SW480 (cell line): ENCODE measurements at regions not wholly inside any gene's neighbourhood (a gene's known extent, or its start where the extent isn't known, plus 50 kb on each side); places are given as distances from the start of the nearest gene placed in this dataset.

Experiments used
- DNase-seq: peaks from one replicate; pipeline ENCODE4 v3.0.0-alpha.2; 2016; ENCODE audit warnings: low spot score

DNA sequence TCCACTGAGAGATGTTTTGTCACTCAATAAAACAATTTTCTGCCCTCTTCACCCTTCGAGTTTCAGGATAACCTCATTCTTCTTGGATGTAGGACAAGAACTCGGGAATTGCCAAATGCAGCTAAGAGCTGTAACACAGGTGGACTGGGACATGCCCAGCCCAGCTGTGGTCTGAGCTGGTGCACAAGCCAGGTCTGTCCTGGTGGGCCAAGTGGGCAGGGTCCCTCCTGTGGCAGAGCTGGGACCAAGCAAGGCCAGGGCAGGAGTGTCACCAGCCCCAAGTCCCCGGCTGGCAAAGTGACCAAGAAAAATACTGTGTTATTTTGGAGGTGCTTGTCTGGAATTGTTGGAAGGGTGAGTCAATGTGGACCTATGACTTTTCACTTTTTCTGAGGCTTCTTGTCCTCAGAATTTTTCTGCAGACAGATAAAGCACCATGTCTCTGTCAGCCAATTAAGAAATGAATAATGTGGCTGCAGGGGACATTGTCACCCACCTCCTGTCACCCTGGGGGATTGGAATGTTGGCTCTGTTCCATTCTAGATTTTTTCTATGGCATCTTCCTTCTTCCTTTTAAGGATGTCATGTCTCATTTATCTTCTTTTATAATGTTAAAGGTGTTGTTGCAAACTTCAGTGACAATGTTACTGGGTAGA lies 645.2 kb upstream of the EPHA6 start:
- no peak for DNase-seq

DNA sequence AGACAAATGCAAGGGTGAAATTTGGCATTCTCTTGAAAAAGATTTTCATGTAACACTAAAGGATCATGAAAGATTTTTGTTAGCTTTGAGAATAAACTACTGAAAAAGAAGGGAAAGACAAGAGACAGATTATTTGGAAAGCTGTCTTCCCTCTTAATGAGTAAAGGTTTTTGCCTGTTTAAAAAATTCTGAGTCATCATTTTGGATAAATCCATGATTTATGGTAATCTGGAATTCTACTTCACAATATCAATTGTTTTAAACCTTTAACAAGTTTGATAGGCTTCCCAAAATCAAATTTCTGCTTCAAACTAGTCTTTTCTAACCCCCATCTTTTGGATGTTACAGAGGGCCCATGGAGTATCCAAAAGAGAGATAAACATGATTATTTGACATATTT lies 641.5 kb upstream of the EPHA6 start:
- DNase-seq = no peak

DNA sequence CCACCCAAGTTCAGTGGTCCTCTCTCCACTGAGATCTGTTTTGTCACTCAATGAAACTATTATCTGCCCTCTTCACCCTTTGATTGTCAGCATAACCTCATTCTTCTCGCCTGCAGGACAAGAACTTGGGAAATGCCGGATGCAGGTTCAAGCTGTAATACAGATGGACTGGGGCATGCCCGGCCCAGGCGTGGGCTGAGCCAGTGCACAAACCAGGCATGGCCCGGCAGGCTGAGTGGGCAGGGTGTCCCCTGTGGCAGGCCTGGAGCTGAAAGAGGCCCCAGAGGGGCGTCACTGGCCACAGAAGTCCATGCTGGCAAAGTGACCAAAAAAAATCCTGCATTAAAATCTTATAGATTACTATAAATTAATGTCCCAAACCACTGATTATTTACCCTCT lies 638.9 kb upstream of the EPHA6 start:
- DNase-seq = no peak

DNA sequence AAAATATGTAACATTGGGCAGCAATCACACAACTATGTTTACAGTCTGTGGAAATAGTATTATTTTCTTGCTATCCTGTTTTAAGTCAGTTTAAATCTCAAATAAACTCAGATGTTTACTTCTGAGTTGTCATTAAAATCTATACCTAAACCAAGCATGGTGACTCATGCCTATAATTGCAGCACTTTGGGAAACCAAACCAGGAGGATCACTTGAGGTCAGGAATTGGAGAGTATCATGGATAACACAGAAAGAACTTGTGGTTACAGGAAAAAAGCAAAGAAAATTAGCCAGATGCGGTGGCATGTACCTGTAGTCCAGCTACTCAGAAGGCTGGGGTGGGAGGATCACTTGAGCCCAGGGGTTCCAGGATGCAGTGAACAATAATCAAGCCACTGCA lies 631.6 kb upstream of the EPHA6 start:
- DNase-seq = peak; percentile 36

DNA sequence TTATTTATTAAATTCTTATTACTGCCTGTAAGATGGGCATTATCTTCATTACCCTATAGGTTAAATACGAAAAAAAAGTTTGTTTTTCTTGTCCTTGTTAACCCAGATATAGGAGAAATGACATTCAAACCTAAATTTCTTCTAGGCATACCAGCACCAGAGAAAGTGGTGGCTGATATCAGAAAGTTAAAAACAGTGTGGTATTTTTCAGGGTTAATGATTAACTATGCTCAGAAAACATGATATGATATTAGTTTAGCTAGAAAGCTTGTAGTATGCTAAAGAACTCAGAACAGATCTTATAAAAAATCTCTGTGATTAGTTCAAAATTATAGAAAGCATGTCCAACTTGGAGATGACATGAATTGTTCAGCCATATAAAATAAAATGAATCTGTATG lies 630.5 kb upstream of the EPHA6 start:
- peak; percentile 4 for DNase-seq

DNA sequence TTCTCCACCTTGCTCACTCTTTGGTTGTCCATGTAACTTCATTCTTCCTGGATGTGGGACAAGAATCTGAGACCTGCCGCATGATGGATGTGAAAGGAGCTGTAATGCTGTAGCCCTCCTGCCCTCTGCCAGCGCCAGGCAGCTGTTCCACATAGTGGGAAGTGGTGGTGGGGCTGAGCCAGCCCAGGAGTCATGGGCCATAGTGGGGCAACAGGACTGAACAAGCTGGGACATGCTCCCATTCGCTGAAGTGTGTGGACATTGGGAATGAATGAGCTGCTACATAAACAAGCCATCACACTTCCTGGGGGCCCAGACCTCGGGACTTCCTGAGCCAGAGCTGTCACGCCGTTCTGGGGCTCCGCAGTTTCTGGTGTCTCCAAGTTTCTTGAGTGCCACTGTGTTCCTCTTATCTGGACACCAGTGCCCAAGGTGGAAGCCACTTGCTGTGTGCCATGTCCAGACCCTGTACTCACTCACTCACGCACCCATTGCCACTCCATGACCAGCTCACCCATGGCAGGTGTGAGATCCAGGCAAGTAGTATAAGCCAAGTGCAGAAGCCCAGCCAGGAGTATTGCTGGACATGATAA lies 624.3 kb upstream of the EPHA6 start:
- no peak for DNase-seq

DNA sequence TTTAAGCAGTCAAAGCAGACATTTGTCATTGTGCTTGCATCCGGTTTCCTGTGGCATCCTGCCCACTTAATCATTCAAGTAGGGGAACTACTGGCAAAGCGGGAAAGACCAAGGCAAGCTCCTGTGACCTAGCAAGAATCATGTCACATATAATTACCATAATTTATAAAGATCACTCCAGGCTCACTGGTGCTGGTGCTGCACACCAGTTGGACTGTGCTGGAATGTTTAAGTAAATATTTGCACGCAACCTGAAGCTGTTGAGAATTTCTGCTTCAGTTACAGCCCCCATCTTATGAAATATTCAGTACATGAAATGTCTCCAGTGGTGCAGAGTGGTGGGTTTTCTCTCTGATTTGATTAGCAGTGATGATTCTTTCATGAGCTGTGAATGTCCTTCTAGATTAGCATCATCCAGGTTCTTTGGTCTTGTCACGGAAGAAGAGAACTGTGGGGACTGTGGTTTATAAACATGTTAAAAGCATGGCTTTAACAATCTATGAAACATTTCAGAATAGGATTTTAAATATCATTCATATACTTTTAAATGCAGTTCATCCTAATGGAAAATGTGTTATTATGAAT lies 621.3 kb upstream of the EPHA6 start:
- no peak for DNase-seq

DNA sequence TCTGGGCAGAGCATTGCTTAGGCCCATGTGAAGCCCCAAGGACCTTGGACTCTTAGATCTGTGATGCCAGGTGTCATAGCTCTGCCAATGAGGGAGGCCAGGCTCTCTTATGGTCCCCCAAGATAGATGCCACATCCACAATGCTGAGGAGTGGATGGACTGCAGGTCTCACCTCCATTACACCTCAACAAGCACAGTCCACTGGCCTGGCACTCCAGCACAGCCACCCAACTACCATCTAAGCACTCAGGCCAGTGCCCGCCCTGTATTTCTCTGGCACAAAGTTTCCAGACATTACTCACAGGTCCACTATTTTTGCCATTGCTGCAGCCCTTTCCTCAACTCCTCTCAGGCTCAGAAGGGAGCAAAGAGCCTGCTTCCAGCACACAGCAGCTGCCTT lies 613.5 kb upstream of the EPHA6 start:
- DNase-seq = no peak

DNA sequence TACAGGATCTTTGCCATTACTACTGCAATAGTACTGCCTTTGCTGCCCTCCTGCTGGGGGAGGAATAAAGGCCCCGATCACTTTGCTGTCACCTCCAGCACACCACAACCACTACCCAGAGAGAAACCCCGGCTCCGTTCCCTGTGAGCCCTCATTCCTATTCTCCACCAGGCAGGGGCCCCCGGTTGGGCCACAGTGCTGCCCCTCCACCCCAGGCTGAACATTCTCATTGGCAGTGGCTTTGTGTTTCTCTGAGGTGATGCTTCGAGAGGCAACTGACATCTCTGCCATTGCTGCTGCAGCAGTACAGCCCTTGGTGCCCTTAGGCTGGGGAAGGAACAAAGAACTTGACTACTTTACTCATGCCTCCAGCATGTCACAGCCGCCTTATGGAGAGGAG lies 612.9 kb upstream of the EPHA6 start:
- DNase-seq = no peak

DNA sequence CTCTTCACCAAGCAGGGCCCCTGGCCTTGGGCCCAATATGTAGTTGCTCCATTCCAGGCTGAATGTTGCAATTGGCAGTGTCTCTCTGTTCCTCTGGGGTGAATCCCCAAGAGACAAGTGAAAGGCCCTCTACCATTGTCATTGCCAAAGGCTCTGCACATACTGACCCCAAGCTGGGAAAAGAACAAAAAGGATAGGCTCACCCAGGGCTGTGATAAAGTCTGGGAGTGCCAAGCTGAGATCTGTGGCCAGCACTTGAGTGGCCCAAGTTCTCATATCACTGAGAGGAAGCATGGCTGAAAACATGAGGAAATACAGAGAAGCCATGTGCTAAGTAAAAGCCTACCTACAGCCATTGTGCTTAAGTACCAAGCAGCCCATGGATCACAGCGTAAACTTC lies 612.2 kb upstream of the EPHA6 start:
- no peak for DNase-seq

DNA sequence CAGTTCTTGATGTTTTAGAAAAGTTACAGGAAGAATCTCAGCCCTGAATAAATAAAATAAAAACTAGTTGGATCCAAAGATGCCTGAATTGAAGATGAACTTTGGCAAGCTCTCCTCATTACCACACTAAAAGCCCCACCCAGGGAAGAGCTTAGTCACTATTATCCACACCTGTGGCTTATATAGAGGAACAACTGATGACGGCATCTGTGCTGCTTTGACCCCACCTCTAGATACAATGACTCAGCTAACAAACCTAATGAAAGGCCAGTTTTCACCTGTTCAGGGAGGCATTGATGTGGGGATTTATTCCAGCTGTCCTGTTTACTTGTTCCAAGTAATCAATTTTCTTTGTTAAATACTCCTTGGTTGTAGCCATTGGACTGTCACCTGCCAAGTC lies 604.7 kb upstream of the EPHA6 start:
- DNase-seq = peak; percentile 90

DNA sequence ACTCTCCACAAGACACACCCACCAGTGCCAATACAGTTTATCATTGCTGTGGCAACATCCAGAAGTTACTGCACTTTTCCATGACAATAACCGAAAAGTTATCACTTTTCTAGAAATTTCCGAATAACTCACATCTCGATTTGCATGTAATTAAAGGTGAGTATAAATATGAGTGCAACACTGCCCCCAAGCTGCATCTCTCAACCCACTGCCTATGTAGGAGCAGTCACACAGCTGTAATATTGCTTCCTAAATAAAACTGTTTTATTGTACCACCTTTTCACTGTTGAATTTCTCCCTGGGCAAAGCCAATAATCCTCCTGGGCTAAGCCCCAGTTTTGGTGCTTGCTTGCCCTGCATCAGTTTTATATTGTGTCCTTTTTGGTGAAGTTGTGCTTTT lies 601.0 kb upstream of the EPHA6 start:
- no peak for DNase-seq

DNA sequence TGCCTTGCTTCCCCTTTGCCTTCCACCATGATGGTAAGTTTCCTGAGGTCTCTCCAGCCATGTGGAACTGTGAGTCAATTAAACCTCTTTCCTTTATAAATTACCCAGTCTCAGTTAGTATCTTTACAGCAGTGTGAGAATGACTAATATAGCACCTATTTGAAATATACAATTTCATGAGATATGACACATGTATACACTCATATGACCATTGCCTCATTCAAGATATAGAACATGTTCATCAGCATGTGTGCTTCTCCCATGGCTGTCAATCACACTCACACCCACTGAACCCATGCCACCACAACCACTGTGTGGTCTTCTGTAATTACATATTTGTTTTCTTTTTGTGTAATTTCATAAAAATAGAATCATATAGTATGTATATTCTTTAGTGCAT lies 599.5 kb upstream of the EPHA6 start:
- DNase-seq = no peak

DNA sequence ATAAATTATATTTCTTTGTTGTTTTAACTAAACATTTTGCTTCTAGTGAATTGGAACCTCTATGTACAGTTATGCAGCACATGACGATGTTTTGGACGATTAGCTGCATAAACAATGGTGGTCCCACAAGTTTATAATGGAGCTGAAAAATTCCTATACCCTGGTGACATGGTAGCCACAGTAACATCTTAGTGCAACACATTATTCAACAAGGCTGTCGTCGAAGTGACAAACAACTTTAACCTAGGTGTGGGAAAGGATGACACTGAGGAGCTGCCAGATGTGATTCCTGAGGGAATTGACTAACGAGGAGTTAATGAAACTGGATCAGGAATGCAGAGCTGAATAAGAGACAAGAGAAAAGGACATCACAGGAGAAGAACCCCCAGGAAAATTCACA lies 588.9 kb upstream of the EPHA6 start:
- DNase-seq = no peak

DNA sequence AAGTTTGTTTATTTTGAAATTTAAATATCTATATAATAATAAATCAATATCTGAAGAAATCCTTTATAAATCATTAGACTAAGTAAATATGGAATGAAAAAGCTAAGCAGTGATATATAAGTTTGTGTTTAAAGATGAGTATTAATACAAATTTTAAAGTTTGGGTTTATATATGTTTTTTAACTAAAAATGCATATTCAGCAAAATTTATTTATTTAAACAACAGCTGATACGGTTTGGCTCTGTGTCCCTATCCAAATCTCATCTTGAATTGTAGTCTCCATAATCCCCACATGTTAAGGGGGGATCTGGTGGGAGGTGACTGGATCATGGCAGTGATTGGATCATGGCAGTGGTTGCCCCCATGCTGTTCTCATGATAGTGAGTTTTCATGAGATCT lies 580.7 kb upstream of the EPHA6 start:
- DNase-seq = no peak

DNA sequence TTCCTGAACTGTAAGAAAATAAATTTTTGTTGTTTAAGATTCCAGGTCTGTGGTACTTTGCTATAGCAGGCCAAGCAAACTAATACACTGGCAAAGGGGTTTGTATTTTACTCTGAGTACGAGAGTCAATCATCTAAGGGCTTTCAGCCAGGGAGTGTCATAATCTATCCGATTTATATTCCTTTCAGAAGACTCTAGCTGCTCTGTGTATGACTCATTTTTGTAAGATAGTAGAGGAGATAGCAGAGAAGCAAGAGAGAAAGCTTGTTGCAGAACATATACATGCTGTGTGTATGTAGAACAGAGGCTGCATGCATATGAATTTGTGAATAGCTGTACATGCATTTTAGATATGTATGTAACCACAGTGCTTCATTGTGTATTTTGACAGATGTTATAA lies 577.9 kb upstream of the EPHA6 start:
- no peak for DNase-seq

DNA sequence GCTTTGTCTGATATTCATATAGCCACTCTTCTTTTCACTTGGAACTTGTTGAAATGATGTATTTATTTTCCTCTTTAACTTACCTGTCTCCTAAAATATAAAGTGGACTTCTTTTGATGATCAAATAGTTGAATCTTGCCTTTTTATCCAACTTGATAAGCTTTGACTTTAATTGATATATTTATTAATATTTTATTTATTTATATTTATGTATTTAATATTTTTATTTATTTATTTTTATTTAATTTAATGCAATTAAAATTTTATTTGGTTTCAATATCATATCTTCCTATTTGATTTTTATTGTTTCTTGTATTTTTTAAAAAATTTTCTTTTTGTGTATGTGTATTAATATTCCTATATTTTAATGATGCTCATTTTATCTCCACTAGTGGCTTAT lies 555.1 kb upstream of the EPHA6 start:
- DNase-seq = no peak

DNA sequence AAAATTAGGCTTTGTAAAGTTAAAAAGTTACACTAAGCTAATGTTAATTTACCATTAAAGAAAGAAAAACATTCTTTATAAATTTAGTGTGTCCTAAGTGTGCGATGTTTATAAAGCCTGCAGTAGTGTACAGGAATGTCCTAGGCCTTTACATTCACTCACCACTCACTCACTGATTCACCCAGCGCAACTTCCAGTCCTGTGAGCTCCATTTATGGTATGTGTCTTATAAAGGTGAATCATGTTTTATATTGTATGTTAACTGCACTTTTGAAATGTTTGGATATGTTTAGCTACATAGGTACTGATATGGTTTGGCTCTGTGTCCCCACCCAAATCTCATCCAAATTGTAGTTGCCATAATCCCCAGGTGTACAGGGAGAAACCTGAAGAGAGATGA lies 549.7 kb upstream of the EPHA6 start:
- no peak for DNase-seq

DNA sequence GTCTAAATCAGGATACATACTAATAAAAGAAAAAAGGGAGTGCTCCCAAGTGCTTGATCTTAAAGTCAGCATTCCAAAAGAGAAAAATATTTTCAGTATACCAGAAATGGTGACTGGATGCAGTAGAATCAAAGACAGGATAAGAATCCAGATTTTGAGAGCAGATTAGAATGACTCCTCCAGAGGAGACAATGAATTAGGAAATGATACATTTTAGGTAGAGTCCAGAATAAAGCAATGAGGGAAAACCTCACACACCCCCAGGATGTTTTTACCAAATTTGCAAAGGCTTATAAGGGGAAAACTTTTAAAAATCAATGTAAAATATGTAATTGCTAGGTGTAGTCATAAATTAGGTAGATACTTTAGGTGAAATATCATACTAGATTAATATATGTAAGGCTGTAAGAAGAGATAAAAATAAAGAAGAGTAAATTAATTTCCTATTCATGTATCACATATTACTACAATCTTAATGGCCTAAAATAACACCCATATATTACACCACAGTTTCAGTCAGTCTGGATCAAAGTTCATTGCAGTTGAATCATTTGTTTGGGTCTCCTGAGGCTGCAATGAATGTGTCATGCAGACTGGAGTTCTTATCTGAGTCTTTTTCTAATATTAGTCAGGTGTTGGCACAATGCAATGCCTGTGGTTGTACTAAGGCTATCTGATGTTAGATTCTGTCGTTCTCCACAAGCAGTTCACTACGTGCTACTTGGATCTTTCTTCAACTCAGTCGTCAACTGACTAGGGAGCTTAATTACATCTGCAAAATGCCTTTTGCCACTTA lies 547.8 kb upstream of the EPHA6 start:
- DNase-seq = peak; percentile 11

DNA sequence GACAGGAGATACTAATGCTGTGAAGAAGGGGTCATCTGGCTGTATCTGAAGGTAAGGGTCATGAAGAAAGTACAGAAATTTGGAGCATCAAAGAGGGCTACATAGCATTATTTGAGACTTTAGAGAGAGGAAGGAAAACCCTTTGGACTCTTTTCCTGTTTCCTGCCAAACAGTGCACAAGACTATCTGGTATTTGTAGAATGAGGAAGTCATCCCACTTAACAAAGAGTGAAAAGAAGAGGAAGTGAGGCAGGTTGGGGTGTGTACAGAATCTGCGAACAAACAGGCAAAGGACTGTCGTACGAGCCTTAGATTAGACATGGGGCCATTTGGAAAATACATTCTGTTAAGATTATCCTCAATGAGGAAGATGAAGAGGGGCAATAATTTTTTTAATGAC lies 546.8 kb upstream of the EPHA6 start:
- DNase-seq = no peak

DNA sequence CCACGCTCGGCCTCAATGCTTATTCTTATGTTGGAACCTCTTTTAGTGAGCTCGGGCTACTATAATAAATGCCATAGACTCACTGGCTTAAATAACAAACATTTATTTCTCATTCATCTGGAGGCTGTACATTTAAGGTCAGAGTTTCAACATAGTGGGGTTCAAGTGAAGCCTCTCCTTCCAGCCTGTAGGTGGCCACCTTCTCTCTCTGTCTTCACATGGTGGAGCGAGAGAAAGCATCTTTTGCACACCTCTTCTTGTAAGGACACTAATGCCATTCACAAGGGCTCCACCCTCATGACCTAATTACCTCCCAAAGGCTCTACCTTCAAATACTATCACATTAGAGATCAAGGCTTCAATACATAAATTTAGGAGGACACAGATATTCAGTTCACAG lies 520.3 kb upstream of the EPHA6 start:
- no peak for DNase-seq

DNA sequence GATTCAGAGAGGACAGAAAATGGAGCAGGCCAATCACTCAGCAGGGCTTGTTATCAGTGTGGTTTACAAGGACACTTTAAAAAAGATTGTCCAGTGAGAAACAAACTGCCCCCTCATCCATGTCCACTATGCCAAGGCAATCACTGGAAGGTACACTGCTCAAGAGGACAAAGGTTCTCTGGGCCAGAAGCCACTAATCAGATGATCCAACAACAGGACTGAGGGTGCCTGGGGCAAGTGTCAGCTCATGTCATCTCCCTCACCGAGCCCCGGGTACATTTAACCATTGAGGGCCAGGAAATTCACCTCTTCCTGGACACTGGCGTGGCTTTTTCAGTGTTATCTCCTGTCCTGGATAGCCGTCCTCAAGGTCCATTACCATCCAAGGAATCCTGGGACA lies 513.7 kb upstream of the EPHA6 start:
- no peak for DNase-seq

DNA sequence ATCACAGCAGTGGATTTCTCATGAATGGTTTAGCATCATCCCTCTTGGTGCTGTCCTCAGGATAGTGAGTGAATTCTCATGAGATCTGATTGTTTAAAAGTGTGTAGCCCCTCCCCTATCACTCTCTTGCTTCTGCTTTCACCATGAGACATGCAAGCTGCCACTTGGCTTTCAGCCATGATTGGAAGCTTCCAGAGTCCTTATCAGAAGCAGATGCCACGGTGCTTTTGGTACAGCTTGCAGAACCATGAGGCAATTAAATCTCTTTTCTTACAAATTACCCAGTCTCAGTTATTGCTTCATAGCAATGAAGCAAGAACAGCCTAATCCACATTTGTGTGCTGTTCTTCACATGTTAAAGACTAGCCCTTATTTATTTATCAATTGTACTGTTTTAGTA lies 495.2 kb upstream of the EPHA6 start:
- no peak for DNase-seq
